ENCODE measurements at regions not wholly inside any gene's neighbourhood (a gene's known extent, or its start where the extent isn't known, plus 50 kb on each side); places are given as distances from the start of the nearest gene placed in this dataset.

DNA sequence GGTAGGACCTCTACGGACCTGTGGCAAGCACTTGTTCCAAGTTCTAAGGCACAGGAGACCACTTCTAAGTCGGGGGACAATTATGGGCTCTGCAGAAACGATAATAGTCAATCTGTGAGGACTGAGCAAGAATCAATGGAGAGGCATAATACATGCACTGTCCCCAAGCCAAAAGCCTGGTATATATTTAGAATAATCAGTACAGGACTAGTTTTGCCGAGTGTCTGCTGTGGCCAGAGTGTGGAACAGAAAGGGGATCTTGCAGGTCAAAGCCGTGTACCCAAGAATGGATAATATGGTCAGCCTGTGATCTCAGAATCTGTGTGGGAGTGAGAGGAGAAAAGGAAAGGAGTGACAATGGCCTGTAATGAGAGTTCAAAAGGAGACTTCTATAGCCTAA lies 80.2 kb upstream of the GNAO1 start (continued):
- TF ChIP-seq, protein P1, sequence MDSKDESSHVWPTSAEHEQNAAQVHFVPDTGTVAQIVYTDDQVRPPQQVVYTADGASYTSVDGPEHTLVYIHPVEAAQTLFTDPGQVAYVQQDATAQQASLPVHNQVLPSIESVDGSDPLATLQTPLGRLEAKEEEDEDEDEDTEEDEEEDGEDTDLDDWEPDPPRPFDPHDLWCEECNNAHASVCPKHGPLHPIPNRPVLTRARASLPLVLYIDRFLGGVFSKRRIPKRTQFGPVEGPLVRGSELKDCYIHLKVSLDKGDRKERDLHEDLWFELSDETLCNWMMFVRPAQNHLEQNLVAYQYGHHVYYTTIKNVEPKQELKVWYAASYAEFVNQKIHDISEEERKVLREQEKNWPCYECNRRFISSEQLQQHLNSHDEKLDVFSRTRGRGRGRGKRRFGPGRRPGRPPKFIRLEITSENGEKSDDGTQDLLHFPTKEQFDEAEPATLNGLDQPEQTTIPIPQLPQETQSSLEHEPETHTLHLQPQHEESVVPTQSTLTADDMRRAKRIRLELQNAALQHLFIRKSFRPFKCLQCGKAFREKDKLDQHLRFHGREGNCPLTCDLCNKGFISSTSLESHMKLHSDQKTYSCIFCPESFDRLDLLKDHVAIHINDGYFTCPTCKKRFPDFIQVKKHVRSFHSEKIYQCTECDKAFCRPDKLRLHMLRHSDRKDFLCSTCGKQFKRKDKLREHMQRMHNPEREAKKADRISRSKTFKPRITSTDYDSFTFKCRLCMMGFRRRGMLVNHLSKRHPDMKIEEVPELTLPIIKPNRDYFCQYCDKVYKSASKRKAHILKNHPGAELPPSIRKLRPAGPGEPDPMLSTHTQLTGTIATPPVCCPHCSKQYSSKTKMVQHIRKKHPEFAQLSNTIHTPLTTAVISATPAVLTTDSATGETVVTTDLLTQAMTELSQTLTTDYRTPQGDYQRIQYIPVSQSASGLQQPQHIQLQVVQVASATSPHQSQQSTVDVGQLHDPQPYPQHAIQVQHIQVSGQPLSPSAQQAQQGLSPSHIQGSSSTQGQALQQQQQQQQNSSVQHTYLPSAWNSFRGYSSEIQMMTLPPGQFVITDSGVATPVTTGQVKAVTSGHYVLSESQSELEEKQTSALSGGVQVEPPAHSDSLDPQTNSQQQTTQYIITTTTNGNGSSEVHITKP (tag by site-specific recombination; IDR thresholded peaks at IDR 0.05) = no peak
- TF ChIP-seq ZBTB17 (tag by site-specific recombination; IDR thresholded peaks at IDR 0.05) (no peak), ZNF677 (tag by site-specific recombination; IDR thresholded peaks at IDR 0.05) (no peak), ZNF433 (tag by site-specific recombination; IDR thresholded peaks at IDR 0.05; ENCODE audit: low read depth) (no peak)

DNA sequence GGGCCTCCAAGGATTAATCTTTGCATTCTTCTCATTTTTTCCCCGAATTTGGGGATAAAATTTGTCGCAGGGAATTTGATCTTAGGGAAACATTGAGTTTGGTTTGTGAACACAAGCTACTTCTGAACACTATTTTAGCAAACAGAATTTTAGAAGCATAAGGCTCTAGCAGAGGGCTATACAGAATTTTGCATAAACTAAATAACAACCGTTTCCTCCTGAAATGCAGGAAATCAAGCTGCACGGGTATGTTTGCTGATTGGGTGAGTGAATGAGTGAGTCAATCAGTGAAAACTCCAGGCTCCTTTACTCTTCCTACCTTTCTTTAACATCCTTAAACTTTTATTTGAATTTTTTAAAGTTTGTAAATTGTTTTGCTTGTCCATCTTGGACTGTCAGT lies 81.3 kb upstream of the GNAO1 start:
- Histone ChIP-seq H3K4me3 (ENCODE audit: low read depth, low read length) (no peak overlapping the region), H3K27ac (ENCODE audit: extremely low read depth, low read depth, low read length) (no peak overlapping the region), H3K36me3 (ENCODE audit: control insufficient read depth in 2 of 2, insufficient read depth in 1 of 2, low read length in 2 of 2) (no peaks in the 10 kb centered on the region), H3K4me1 (ENCODE audit: control insufficient read depth, insufficient read depth, low read length) (no peaks in the 10 kb centered on the region), H3K9me3 (ENCODE audit: control insufficient read depth, insufficient read depth, low read depth, low read length) (no peaks in the 10 kb centered on the region)
- ChIA-PET POLR2A (no interaction called here), CTCF (no interaction called here)
- TF ChIP-seq HOXA7 (CRISPR knock-in tag; IDR thresholded peaks at IDR 0.05; ENCODE audit: borderline replicate concordance) = no peak
- TF ChIP-seq SP3 (tag by site-specific recombination; IDR thresholded peaks at IDR 0.05) = no peak
- TF ChIP-seq ZNF623 (tag by site-specific recombination; IDR thresholded peaks at IDR 0.05) = no peak
- TF ChIP-seq ZNF302 (tag by site-specific recombination; IDR thresholded peaks at IDR 0.05; ENCODE audit: low read depth) = no peak
- no peak for TF ChIP-seq ZIC2 (tag by site-specific recombination; IDR thresholded peaks at IDR 0.05)

DNA sequence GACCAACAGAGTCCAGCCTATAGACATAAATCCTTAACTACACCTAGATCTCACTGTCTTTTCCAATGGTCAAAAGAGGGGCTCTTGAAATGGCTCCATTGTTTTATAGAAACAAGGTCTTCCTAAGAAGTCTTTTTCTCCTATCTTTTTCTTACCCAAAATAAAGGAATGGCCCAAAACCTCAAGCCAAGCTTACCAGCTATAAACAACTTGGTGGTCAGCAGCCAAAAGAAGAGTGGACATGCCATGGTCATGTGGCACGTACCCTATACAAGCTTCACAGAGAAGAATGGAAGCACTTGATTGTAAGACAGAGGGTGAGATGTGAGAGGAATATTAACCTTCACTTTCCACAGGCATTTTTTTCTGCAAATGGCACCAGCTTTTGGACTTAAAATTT lies 82.1 kb upstream of the GNAO1 start:
- Histone ChIP-seq H3K36me3 (ENCODE audit: control insufficient read depth in 2 of 2, insufficient read depth in 1 of 2, low read length in 2 of 2) (no peaks in the 10 kb centered on the region), H3K4me1 (ENCODE audit: control insufficient read depth, insufficient read depth, low read length) (no peaks in the 10 kb centered on the region), H3K4me3 (ENCODE audit: low read depth, low read length) (no peak overlapping the region), H3K27ac (ENCODE audit: extremely low read depth, low read depth, low read length) (no peak overlapping the region), H3K9me3 (ENCODE audit: control insufficient read depth, insufficient read depth, low read depth, low read length) (no peaks in the 10 kb centered on the region)
- CTCF ChIA-PET = interaction anchor here (0.6 to 1.0 kb wide), 2 partner anchors 14 to 20 kb away, joined by 3 read pairs; no protein-coding TSS in a partner anchor
- POLR2A ChIA-PET = no interaction called here
- TF ChIP-seq, protein P2, sequence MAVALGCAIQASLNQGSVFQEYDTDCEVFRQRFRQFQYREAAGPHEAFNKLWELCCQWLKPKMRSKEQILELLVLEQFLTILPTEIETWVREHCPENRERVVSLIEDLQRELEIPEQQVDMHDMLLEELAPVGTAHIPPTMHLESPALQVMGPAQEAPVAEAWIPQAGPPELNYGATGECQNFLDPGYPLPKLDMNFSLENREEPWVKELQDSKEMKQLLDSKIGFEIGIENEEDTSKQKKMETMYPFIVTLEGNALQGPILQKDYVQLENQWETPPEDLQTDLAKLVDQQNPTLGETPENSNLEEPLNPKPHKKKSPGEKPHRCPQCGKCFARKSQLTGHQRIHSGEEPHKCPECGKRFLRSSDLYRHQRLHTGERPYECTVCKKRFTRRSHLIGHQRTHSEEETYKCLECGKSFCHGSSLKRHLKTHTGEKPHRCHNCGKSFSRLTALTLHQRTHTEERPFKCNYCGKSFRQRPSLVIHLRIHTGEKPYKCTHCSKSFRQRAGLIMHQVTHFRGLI (tag by site-specific recombination; IDR thresholded peaks at IDR 0.05) = no peak
- TF ChIP-seq ZNF792 (tag by site-specific recombination; IDR thresholded peaks at IDR 0.05) (no peak), ZNF843 (tag by site-specific recombination; IDR thresholded peaks at IDR 0.05) (no peak), ZSCAN16 (tag by site-specific recombination; IDR thresholded peaks at IDR 0.05) (no peak), ZNF701 (tag by site-specific recombination; IDR thresholded peaks at IDR 0.05) (no peak), ZNF23 (tag by site-specific recombination; IDR thresholded peaks at IDR 0.05; ENCODE audit: borderline replicate concordance) (no peak)
- TF ChIP-seq, protein P3, sequence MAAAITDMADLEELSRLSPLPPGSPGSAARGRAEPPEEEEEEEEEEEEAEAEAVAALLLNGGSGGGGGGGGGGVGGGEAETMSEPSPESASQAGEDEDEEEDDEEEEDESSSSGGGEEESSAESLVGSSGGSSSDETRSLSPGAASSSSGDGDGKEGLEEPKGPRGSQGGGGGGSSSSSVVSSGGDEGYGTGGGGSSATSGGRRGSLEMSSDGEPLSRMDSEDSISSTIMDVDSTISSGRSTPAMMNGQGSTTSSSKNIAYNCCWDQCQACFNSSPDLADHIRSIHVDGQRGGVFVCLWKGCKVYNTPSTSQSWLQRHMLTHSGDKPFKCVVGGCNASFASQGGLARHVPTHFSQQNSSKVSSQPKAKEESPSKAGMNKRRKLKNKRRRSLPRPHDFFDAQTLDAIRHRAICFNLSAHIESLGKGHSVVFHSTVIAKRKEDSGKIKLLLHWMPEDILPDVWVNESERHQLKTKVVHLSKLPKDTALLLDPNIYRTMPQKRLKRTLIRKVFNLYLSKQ (tag by site-specific recombination; IDR thresholded peaks at IDR 0.05; ENCODE audit: borderline replicate concordance) = no peak
